Smooth muscle cell (in vitro differentiated cells): ENCODE measurements at regions not wholly inside any gene's neighbourhood (a gene's known extent, or its start where the extent isn't known, plus 50 kb on each side); places are given as distances from the start of the nearest gene placed in this dataset.

ENCODE experiments used
- DNase-seq: peaks from one replicate; lab custom pipeline; 2025; ENCODE audit not compliant: unreplicated experiment; lab: John Stamatoyannopoulos, UW
- H2AFZ ChIP-seq: fragments of 200-600 bp; sonication (generic); 2 replicates; pipeline ENCODE4 v1.6.0; 2016; ENCODE audit warnings: antibody characterized with exemption, low read depth, mild to moderate bottlenecking
- H3F3A ChIP-seq: fragments of 200-600 bp; sonication (generic); 2 replicates; pipeline ENCODE4 v1.6.0; 2017; ENCODE audit warnings: antibody characterized with exemption, low read depth
- H3K27ac ChIP-seq: fragments of 200-600 bp; sonication (generic); 2 replicates; pipeline ENCODE4 v1.5.1; 2016; ENCODE audit warnings: low read depth, mild to moderate bottlenecking
- H3K27me3 ChIP-seq: fragments of 200-600 bp; sonication (generic); 2 replicates; pipeline ENCODE4 v1.6.1; 2016; ENCODE audit warnings: low read depth, mild to moderate bottlenecking
- H3K36me3 ChIP-seq: fragments of 200-600 bp; sonication (generic); 2 replicates; pipeline ENCODE4 v1.5.1; 2016; ENCODE audit warnings: low read depth
- H3K4me1 ChIP-seq: fragments of 200-600 bp; sonication (generic); 2 replicates; pipeline ENCODE4 v1.5.1; 2016; ENCODE audit warnings: low read depth
- H3K4me2 ChIP-seq: fragments of 200-600 bp; sonication (generic); 2 replicates; pipeline ENCODE4 v1.6.0; 2016; ENCODE audit warnings: mild to moderate bottlenecking
- H3K4me3 ChIP-seq: fragments of 200-600 bp; sonication (generic); 2 replicates; pipeline ENCODE4 v1.5.1; 2016; ENCODE audit warnings: mild to moderate bottlenecking
- H3K79me2 ChIP-seq: fragments of 200-600 bp; sonication (generic); 2 replicates; pipeline ENCODE4 v1.6.0; 2016; ENCODE audit warnings: low read depth, mild to moderate bottlenecking
- H3K9ac ChIP-seq: fragments of 200-600 bp; sonication (generic); 2 replicates; pipeline ENCODE4 v1.6.0; 2016; ENCODE audit warnings: low read depth
- H3K9me3 ChIP-seq: fragments of 200-600 bp; sonication (generic); replicated peaks from 2 replicates; pipeline ENCODE4 v1.5.1; 2016; ENCODE audit warnings: low read depth
- H4K20me1 ChIP-seq: fragments of 200-600 bp; sonication (generic); 2 replicates; pipeline ENCODE4 v1.6.0; 2016; ENCODE audit warnings: low read depth
- CTCF ChIP-seq: fragments of 200-600 bp; sonication (generic); IDR thresholded peaks from 2 replicates; pipeline ENCODE4 v1.5.1; 2017; ENCODE audit warnings: borderline replicate concordance, mild to moderate bottlenecking, antibody characterized with exemption; ENCODE audit not compliant: insufficient read depth, poor library complexity, severe bottlenecking
- WGBS: methylation state at CpG from one replicate; pipeline ENCODE4 v1.1.7; 2016; ENCODE audit warnings: low lambda C conversion rate; 5-methylcytosine and 5-hydroxymethylcytosine counted together

- WGBS, result 79% methylated on average over 1 of the region's 1 CpG
Observed at GRCh38 chr1:189816558-189816957, 661.1 kb downstream of the BRINP3 start.

DNA sequence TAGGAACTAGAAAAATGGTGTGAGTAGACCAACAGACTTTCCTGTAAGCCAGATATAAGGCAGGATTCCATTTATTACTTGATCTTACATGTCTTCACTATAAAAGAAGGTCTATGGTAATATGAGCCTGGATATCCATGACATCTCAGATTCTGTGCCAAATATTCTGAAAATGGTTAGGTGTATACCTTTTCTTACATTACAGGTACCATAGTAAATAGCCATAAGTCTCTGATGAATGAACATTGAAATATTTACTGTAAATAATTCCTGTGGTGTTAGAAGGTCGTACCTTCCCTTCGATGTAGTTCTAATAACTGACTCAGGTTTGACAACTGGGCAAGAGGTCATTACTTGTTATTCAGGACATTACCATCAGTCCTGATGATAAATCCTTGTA, 657.9 kb downstream of the BRINP3 start:
- 47% methylated on average over 2 of the region's 2 CpGs for WGBS
- no peaks in the 10 kb centered on the region for H3F3A ChIP-seq
- peaks cover 14% of the 10 kb centered on the region for H3K4me1 ChIP-seq
- H3K27me3 ChIP-seq, result no peaks in the 10 kb centered on the region
- H3K9me3 ChIP-seq, result no peaks in the 10 kb centered on the region
- no peaks in the 10 kb centered on the region for H3K36me3 ChIP-seq
- no peak for TF ChIP-seq CTCF
- no peak overlapping the region for H3K9ac ChIP-seq
- H3K4me2 ChIP-seq, result no peak overlapping the region
- no peak for DNase-seq
- no peaks in the 10 kb centered on the region for H4K20me1 ChIP-seq
- H3K4me3 ChIP-seq, result no peak overlapping the region
- H3K79me2 ChIP-seq, result no peaks in the 10 kb centered on the region
- no peak overlapping the region for H3K27ac ChIP-seq
- no peak overlapping the region for H2AFZ ChIP-seq

More at GRCh38 chr1:189816558-189816957, 661.1 kb downstream of the BRINP3 start:
- Histone ChIP-seq H3K36me3 (no peaks in the 10 kb centered on the region), H3K79me2 (no peaks in the 10 kb centered on the region), H3K27ac (no peak overlapping the region), H3K27me3 (no peaks in the 10 kb centered on the region), H3K4me2 (no peak overlapping the region), H4K20me1 (no peaks in the 10 kb centered on the region), H3K9ac (no peak overlapping the region), H3K4me1 (peaks cover 14% of the 10 kb centered on the region), H3K9me3 (no peaks in the 10 kb centered on the region), H3K4me3 (no peak overlapping the region), H2AFZ (no peak overlapping the region), H3F3A (no peaks in the 10 kb centered on the region)
- DNase-seq, result no peak
- no peak for TF ChIP-seq CTCF

GRCh38 chr1:189821833-189822232, 655.8 kb downstream of the BRINP3 start:
- WGBS, result 0% methylated on average over 1 of the region's 1 CpG
- H3K27me3 ChIP-seq, result no peaks in the 10 kb centered on the region
- peaks cover 7% of the 10 kb centered on the region for H3K4me1 ChIP-seq
- H3K9ac ChIP-seq, result no peak overlapping the region
- H4K20me1 ChIP-seq, result no peaks in the 10 kb centered on the region
- no peak for TF ChIP-seq CTCF
- no peaks in the 10 kb centered on the region for H3F3A ChIP-seq
- H3K9me3 ChIP-seq, result no peaks in the 10 kb centered on the region
- H3K27ac ChIP-seq, result no peak overlapping the region
- DNase-seq, result no peak
- H3K4me3 ChIP-seq, result no peak overlapping the region
- no peak overlapping the region for H2AFZ ChIP-seq
- no peak overlapping the region for H3K4me2 ChIP-seq
- no peaks in the 10 kb centered on the region for H3K79me2 ChIP-seq
- no peaks in the 10 kb centered on the region for H3K36me3 ChIP-seq

- 78% methylated on average over 4 of the region's 4 CpGs for WGBS
- Histone ChIP-seq H3F3A (no peaks in the 10 kb centered on the region), H3K79me2 (no peaks in the 10 kb centered on the region), H3K36me3 (no peaks in the 10 kb centered on the region), H3K4me1 (no peaks in the 10 kb centered on the region), H3K9ac (no peak overlapping the region), H3K27ac (no peak overlapping the region), H3K4me2 (no peak overlapping the region), H2AFZ (no peak overlapping the region), H3K4me3 (no peak overlapping the region), H3K9me3 (no peaks in the 10 kb centered on the region), H3K27me3 (no peaks in the 10 kb centered on the region), H4K20me1 (no peaks in the 10 kb centered on the region)
- no peak for TF ChIP-seq CTCF
- DNase-seq, result no peak
Observed at GRCh38 chr1:189834813-189835212, 642.9 kb downstream of the BRINP3 start.
